ENCODE measurements at regions not wholly inside any gene's neighbourhood (a gene's known extent, or its start where the extent isn't known, plus 50 kb on each side); places are given as distances from the start of the nearest gene placed in this dataset.

DNA sequence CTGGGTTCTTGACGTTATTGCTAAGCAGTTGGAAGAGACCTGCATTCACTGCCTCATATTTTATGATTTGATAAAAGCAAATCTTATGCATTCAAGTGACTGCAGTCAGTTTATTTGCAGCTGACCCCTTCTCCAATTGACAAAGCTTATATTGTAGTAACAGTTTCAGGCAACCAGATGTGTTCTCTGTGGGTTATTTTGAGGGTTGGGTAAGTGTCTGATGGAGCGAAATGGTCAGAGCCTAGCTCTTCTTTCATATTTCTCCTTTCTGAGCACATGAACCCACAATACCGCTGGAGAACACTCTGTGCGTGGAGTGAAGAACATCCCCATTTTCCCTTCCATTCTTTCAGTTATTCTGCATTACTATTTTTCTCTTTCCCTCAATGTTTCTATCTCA, 125.8 kb upstream of the KCNH8 start (continued):
- TF ChIP-seq, protein P1, sequence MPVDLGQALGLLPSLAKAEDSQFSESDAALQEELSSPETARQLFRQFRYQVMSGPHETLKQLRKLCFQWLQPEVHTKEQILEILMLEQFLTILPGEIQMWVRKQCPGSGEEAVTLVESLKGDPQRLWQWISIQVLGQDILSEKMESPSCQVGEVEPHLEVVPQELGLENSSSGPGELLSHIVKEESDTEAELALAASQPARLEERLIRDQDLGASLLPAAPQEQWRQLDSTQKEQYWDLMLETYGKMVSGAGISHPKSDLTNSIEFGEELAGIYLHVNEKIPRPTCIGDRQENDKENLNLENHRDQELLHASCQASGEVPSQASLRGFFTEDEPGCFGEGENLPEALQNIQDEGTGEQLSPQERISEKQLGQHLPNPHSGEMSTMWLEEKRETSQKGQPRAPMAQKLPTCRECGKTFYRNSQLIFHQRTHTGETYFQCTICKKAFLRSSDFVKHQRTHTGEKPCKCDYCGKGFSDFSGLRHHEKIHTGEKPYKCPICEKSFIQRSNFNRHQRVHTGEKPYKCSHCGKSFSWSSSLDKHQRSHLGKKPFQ (tag by site-specific recombination; IDR thresholded peaks at IDR 0.05), result no peak
- TF ChIP-seq TRIM28 (IDR thresholded peaks at IDR 0.05; ENCODE audit: borderline replicate concordance, low read length) (no peak), ZSCAN23 (tag by site-specific recombination; IDR thresholded peaks at IDR 0.05) (no peak), ZNF324 (tag by site-specific recombination; IDR thresholded peaks at IDR 0.05) (no peak), ZNF132 (tag by site-specific recombination; IDR thresholded peaks at IDR 0.05; ENCODE audit: borderline replicate concordance) (no peak), ZNF521 (tag by site-specific recombination; IDR thresholded peaks at IDR 0.05) (no peak), ZNF768 (tag by site-specific recombination; IDR thresholded peaks at IDR 0.05) (no peak)
- TF ChIP-seq, protein P2, sequence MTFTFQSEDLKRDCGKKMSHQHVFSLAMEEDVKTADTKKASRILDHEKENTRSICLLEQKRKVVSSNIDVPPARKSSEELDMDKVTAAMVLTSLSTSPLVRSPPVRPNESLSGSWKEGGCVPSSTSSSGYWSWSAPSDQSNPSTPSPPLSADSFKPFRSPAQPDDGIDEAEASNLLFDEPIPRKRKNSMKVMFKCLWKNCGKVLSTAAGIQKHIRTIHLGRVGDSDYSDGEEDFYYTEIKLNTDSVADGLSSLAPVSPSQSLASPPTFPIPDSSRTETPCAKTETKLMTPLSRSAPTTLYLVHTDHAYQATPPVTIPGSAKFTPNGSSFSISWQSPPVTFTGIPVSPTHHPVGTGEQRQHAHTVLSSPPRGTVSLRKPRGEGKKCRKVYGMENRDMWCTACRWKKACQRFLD (tag by site-specific recombination; IDR thresholded peaks at IDR 0.05), result no peak
- TF ChIP-seq, protein P3, sequence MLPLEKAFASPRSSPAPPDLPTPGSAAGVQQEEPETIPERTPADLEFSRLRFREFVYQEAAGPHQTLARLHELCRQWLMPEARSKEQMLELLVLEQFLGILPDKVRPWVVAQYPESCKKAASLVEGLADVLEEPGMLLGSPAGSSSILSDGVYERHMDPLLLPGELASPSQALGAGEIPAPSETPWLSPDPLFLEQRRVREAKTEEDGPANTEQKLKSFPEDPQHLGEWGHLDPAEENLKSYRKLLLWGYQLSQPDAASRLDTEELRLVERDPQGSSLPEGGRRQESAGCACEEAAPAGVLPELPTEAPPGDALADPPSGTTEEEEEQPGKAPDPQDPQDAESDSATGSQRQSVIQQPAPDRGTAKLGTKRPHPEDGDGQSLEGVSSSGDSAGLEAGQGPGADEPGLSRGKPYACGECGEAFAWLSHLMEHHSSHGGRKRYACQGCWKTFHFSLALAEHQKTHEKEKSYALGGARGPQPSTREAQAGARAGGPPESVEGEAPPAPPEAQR (tag by site-specific recombination; IDR thresholded peaks at IDR 0.05), result no peak

DNA sequence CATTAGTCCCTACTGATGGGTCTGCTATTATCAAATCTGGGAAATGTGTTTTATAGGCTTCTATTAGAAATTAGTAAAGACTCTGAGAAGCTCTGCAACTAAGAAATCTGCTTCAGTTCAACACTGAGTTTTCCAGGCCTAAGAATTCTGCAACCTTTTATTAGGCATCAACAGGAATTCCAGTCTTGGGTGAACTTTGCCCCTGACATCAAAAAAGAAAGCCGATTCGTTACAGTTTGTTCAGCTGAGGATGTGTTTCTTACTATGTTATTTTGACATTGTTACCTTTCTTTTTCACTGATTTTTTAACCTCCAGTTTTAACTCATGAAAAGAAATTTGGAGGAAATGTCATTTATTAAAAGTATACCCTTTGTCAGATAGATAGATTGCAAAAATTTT, 131.5 kb upstream of the KCNH8 start:
- H3K4me3 ChIP-seq (ENCODE audit: low read depth, low read length), result no peak overlapping the region
- ChIA-PET CTCF (no interaction called here), POLR2A (no interaction called here)
- no peak for TF ChIP-seq ZFP3 (tag by site-specific recombination; IDR thresholded peaks at IDR 0.05; ENCODE audit: low read depth)
- TF ChIP-seq ZNF510 (tag by site-specific recombination; IDR thresholded peaks at IDR 0.05; ENCODE audit: insufficient replicate concordance), result no peak
- TF ChIP-seq ZNF140 (tag by site-specific recombination; IDR thresholded peaks at IDR 0.05), result no peak
- no peak for TF ChIP-seq ZNF596 (tag by site-specific recombination; IDR thresholded peaks at IDR 0.05)
- TF ChIP-seq, protein P4, sequence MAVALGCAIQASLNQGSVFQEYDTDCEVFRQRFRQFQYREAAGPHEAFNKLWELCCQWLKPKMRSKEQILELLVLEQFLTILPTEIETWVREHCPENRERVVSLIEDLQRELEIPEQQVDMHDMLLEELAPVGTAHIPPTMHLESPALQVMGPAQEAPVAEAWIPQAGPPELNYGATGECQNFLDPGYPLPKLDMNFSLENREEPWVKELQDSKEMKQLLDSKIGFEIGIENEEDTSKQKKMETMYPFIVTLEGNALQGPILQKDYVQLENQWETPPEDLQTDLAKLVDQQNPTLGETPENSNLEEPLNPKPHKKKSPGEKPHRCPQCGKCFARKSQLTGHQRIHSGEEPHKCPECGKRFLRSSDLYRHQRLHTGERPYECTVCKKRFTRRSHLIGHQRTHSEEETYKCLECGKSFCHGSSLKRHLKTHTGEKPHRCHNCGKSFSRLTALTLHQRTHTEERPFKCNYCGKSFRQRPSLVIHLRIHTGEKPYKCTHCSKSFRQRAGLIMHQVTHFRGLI (tag by site-specific recombination; IDR thresholded peaks at IDR 0.05), result no peak
- no peak for TF ChIP-seq ZNF324 (tag by site-specific recombination; IDR thresholded peaks at IDR 0.05)
- TF ChIP-seq ZNF416 (tag by site-specific recombination; IDR thresholded peaks at IDR 0.05), result no peak
- TF ChIP-seq ZNF221 (tag by site-specific recombination; IDR thresholded peaks at IDR 0.05; ENCODE audit: borderline replicate concordance), result no peak
- TF ChIP-seq, protein P5, sequence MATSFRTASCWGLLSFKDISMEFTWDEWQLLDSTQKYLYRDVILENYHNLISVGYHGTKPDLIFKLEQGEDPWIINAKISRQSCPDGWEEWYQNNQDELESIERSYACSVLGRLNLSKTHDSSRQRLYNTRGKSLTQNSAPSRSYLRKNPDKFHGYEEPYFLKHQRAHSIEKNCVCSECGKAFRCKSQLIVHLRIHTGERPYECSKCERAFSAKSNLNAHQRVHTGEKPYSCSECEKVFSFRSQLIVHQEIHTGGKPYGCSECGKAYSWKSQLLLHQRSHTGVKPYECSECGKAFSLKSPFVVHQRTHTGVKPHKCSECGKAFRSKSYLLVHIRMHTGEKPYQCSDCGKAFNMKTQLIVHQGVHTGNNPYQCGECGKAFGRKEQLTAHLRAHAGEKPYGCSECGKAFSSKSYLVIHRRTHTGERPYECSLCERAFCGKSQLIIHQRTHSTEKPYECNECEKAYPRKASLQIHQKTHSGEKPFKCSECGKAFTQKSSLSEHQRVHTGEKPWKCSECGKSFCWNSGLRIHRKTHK (tag by site-specific recombination; IDR thresholded peaks at IDR 0.05), result no peak
- no peak for TF ChIP-seq IKZF3 (tag by site-specific recombination; IDR thresholded peaks at IDR 0.05)
- no peak for TF ChIP-seq ZNF561 (tag by site-specific recombination; IDR thresholded peaks at IDR 0.05; ENCODE audit: borderline replicate concordance)
- no peak for TF ChIP-seq ZNF843 (tag by site-specific recombination; IDR thresholded peaks at IDR 0.05)
- no peak for TF ChIP-seq ZNF175 (tag by site-specific recombination; IDR thresholded peaks at IDR 0.05)
- no peak for TF ChIP-seq OSR2 (tag by site-specific recombination; IDR thresholded peaks at IDR 0.05)
- TF ChIP-seq YY1 (tag by site-specific recombination; IDR thresholded peaks at IDR 0.05), result no peak
- TF ChIP-seq SCRT2 (tag by site-specific recombination; IDR thresholded peaks at IDR 0.05), result no peak
- no peaks in the 10 kb centered on the region for H3K4me1 ChIP-seq (ENCODE audit: control insufficient read depth, insufficient read depth, low read length)
- no peaks in the 10 kb centered on the region for H3K36me3 ChIP-seq (ENCODE audit: control insufficient read depth in 2 of 2, insufficient read depth in 1 of 2, low read length in 2 of 2)
- H3K27ac ChIP-seq (ENCODE audit: extremely low read depth, low read depth, low read length), result no peak overlapping the region
- no peaks in the 10 kb centered on the region for H3K9me3 ChIP-seq (ENCODE audit: control insufficient read depth, insufficient read depth, low read depth, low read length)

Data from HEK293 (cell line).